Stimulated activated CD8-positive, alpha-beta memory T cell treated with anti-CD3 and anti-CD28 coated beads, Interleukin-4, amount 100 ng/mL, for 1 hour (primary cell): ENCODE measurements at regions not wholly inside any gene's neighbourhood (a gene's known extent, or its start where the extent isn't known, plus 50 kb on each side); places are given as distances from the start of the nearest gene placed in this dataset.
"Not testable (repeated sequence)": the region's sequence is repeated elsewhere in the genome, so short reads cannot be mapped to it uniquely, and the experiment has no call there.

Experiments used
- DNase-seq, 2 donors: peaks; one replicate each; pipeline ENCODE4 v3.0.0-alpha.2; 2020; ENCODE audit warnings: low read depth in 2 of 2, low spot score in 1 of 2

DNA sequence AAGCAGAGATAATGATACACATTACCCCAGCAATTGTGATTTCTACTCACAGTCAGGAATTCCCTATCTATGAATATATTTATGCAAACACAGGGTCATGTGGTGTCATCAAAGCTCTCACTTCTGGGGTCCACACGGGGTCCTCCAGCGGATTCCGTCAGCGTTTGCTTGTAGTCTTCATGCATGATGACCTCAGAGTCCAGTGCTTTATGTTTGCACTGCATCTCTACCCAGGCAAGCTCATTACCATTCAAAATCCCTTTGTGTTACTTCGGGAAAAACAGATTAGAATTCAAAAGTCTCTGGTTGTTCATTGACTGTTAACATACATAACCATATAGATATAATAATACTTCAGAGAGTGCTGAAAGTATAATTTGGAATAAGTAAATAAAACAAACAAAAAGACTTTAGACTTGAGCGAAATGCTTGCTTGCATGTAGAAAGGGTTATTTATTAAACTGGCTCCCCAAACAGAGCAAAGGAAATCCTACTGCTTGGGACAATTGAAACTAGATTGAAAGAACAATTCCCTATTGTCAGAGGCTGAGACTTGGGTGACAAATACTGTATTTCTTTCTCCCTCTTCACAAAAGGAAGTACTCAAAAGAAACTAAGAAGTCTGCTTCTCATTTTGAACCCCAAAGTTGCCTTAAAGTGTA is 423.1 kb downstream of the ETS1 start:
- no peak for DNase-seq

DNA sequence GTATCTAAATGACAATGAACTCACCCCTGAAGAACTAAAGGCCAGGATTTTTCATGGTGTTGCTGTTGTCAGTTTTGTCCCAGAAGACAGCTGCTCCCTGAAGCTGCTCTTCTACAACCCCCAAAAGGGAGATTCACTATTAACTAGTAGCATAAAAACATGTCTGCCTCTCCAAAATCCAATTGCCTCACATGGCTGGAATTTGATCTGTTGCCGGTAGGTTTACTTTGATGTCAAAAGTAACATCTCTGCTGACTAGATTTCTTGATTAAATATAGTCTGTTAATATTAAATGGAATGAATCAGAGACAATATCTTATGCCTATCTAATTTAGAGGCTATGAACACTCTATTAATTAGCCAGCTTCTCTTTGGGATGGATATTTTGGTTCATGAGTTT is 425.4 kb downstream of the ETS1 start:
- no peak for DNase-seq

GRCh38 chr11:128161436-128161835 is 425.9 kb downstream of the ETS1 start:
- DNase-seq, result no peak

DNA sequence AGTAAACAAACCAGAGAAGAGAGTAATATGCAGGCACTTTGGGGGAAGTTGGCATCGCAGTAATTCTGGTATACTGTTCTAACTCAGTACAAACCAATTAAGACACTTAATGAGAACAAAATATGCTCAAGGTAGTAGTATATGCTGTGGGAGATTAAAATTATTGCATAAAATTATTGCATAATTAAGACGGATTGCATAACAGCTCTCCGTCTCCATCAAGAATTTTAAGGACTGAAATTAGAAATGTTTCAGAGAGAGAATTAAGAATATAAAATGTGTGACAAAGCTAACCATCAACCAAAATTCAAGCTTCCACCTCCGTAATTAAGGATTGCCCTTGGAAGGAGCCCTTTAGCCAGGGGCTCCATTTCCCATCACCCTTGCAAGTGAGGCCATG is 428.5 kb downstream of the ETS1 start:
- no peak for DNase-seq

- DNase-seq, result peak; percentile 17 to 33
These were observed 429.7 kb downstream of the ETS1 start for GRCh38 chr11:128157423-128158298.

DNA sequence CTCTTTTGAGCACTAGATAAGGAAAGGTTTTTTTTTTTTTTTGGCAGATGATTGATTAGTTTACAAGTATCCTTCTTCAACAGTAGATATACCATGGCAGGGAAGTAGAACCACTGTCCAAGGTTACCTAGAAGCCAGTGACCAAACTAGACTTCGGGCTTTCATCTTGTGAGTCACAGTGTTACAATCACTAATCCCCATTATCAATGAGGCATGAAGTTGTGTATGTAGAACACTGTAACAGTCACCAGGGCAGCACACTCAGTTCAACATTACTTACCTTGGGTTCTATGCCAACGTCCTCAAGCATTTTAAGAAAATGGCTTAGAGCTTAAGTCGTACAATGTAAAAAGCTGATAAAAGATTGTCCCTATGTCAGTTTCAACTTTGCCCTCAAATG is 430.9 kb downstream of the ETS1 start:
- no peak for DNase-seq

DNA sequence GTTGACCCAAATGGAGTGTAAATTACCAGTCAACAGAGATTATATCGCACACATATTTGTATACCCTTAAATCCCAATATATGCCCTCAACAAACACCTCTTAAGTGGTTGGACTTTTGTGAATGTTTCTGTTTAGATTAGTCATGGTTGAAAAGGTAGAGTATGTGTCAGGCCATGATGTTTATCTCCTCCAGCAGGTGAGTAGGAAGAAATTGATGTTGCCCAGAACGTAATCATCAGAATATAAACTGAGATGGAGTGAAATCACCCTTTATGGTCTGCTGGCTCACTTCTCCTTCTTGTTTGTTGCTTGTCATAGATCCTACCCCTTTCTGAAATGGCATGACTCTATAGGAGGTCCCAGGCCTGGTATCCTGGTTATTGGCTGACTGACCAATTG is 431.8 kb downstream of the ETS1 start:
- no peak for DNase-seq

DNA sequence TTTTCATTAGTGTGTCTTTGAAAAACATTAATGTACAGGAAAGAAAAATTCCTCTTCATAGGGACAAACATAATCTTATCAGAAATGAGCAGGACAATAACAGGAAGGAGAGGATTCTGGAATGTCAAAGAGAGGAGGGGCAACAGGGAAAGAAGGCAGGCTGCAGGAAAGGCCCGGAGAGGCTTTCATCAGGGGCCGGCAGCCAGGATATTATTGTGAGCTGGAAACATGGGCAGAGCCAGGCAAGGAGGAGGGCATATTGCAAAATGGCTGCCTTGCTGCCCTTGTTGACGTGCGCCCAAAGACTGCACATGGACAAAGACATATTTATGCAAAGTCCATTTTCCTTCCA is 433.7 kb downstream of the ETS1 start:
- DNase-seq, result no peak

GRCh38 chr11:128152796-128153696 is 434.3 kb downstream of the ETS1 start:
- no peak for DNase-seq

DNA sequence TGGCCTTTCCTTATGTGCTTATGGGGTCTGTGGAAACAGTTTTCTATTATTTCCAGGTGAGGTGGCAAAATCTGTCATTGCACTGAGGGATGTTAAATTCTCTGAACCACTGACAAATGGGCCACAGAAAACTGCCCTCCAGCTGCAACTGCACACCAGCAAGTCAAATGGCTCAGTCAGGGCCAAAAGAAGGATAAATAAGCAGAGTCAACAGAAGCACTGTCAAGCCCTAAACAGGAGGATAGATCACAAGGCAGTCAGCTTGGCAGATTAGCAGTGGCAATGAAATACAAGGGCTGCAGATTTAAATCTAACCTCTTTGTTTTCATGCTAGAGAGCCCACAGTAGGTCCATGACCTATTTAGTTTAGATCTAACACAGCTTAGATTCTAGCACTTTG is 435.6 kb downstream of the ETS1 start:
- DNase-seq, result no peak

GRCh38 chr11:128151338-128151737 is 436.0 kb downstream of the ETS1 start:
- DNase-seq, result no peak

- DNase-seq, result no peak
These were observed 439.1 kb downstream of the ETS1 start for GRCh38 chr11:128148208-128148607.

DNA sequence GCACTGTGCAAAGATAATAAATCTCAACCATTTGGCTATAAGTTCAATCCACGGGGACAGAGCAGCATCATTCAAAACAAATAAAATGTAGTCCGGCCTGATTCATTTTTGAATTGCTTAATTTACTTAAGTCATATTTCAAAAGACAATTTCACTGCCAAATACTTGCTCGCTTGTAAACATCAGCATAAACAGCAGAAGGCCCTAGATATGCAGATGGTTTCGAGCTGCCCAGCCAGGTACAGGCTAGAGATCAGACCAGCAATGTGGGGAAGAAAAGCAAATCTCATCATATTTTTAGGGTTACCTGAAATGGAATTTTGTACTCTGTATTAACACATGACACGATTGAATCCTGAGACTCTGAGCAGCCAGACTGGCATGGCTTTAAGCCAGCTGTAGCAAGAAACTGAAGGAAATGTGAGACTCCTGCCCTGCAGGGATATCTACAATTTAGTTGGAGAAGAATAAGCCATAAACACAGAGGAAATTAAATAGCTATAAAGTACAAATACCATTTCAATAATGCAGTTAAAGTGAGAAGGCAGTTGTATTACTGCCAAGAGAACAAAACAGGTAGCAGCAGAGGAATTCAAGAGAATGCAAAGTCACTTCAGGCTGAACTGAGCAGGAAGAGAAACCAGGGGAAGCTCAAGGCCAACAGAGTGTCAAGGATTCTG is 440.3 kb downstream of the ETS1 start:
- no peak for DNase-seq

DNA sequence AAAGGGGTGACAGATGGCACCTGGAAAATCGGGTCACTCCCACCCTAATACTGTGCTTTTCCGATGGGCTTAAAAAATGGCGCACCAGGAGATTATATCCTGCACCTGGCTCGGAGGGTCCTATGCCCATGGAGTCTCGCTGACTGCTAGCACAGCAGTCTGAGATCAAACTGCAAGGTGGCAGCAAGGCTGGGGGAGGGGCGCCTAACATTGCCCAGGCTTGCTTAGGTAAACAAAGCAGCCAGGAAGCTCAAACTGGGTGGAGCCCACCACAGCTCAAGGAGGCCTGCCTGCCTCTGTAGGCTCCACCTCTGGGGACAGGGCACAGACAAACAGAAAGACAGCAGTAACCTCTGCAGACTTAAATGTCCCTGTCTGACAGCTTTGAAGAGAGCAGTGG is 447.1 kb downstream of the ETS1 start:
- not testable (repeated sequence) for DNase-seq

DNA sequence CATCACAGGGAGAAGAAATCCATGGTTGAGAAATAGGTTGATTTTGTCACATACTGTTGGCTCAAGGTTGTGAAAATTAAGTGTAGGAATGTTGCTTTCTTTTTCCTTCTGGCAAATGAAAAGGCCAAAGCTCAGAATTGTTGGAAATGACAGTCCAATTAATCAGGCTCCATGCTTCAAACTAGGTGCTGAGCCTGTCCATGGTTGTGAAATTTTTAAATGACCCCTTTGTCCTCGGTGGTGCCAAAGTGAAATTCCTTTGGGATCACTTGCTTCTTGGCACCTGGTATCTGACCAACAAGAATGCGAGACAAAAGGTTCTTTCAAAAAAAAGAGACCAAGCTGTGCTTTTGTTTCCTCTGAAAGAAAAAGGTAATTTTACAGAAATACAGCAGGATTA is 451.9 kb downstream of the ETS1 start:
- no peak for DNase-seq

DNA sequence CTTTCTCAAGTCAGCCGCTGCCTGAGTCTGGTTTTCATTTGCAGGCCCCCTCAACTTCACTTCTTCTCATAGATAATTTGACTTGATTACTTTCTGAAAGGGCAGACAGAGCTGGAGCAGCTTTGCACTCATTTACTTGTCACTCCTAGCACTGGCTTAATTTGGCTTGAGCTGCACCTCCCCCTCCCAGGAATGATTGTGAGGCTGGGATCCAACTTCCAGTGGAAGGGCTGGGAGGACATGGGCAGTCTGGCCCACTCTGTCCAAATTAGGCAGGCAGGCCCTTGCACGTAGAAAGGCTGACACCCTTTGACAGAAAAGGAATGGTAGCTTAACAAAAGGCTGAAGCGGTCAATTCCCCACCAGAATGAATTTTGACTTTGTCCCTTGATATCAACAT is 453.9 kb downstream of the ETS1 start:
- no peak for DNase-seq

DNA sequence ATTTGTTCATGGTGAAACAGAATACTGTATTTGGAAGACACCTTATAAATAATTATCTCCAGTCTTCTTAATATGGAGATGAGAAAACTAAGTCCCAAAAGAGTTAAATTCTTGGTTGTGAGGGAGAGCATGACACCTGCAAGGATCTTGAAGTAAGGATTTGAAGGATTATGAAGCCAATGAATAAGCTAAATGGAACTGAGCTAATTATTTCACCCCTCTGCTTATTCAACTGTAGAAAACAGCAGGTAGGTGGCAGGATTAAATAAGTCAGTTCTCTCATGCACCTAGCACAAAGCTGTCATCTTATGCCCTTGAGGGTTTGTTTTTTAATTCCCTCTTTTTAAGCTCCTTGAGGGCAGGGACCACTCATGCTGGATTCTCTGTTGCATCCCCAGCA is 457.3 kb downstream of the ETS1 start:
- no peak for DNase-seq

DNA sequence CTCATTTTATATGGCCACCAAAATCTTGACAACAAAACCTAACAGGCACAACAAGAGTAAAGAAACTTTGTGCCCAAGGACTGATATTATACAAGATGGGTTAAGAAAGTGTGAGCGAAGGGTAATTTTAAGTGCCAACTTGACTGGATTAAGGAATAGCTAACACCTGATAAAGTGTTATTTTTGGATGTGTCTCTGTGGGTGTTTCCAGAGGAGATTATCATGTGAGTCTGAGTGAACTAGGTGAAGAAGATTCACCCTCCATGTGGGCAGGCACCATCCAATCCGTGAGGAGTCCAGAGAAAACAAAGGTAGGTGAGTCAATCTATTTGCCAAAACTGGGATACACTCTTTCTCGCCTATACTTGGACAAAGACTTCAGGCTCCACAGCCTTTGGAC is 461.6 kb downstream of the ETS1 start:
- no peak for DNase-seq

GRCh38 chr11:128116885-128117284 is 470.5 kb downstream of the ETS1 start:
- DNase-seq, result no peak

GRCh38 chr11:128116447-128116846 is 470.9 kb downstream of the ETS1 start:
- no peak for DNase-seq

DNA sequence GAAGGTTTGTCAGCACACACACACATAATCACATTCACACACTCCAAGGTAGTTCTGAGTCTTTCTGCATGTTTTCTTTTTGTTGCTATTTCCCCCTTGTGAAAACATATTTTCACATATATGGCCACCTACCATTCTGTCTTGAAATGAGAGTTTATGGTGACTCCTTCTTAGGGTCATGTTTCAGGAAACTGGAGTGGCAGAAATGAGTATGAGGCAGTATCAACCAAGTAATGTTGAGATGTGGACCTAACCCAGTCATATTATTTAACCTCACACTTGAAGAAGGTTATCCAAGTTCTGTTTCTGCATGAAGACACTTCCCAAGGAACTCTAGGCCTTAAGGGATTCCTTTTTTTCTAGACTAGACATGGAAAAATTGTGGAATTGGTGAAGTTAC is 481.4 kb downstream of the ETS1 start:
- DNase-seq, result no peak
